RWPE2 (cell line): ENCODE measurements at regions not wholly inside any gene's neighbourhood (a gene's known extent, or its start where the extent isn't known, plus 50 kb on each side); places are given as distances from the start of the nearest gene placed in this dataset.

Experiments
- ATAC-seq: fragments of 200-7000 bp; cut with Tn5 transposase; 3 replicates; pipeline ENCODE4 v1.9.1; 2021; ENCODE audit warnings: low read depth
- DNase-seq: peaks from one replicate; pipeline ENCODE4 v3.0.0-alpha.2; 2020; ENCODE audit warnings: low spot score
- H3K27ac ChIP-seq: fragments of 450-650 bp; 2 replicates; pipeline ENCODE4 v1.5.1; 2017; ENCODE audit warnings: mild to moderate bottlenecking; ENCODE audit not compliant: poor library complexity, severe bottlenecking
- H3K27me3 ChIP-seq: fragments of 250-450 bp; sonication (Bioruptor Pico); 2 replicates; pipeline ENCODE4 v1.5.1; 2021; ENCODE audit warnings: mild to moderate bottlenecking, moderate library complexity; ENCODE audit not compliant: insufficient read depth, poor library complexity, severe bottlenecking
- H3K36me3 ChIP-seq: fragments of 250-450 bp; sonication (Bioruptor Pico); 2 replicates; pipeline ENCODE4 v1.5.1; 2020; ENCODE audit warnings: low read depth, mild to moderate bottlenecking, moderate library complexity
- H3K4me1 ChIP-seq: fragments of 250-450 bp; sonication (Bioruptor Pico); 2 replicates; pipeline ENCODE4 v1.5.1; 2021; ENCODE audit warnings: mild to moderate bottlenecking, moderate library complexity; ENCODE audit not compliant: insufficient read depth, poor library complexity, severe bottlenecking
- H3K4me3 ChIP-seq: fragments of 250-450 bp; sonication (Bioruptor Pico); 2 replicates; pipeline ENCODE4 v1.5.1; 2021; ENCODE audit warnings: mild to moderate bottlenecking, moderate library complexity; ENCODE audit not compliant: severe bottlenecking
- H3K9me3 ChIP-seq: fragments of 250-450 bp; sonication (Bioruptor Pico); 2 replicates; pipeline ENCODE4 v1.5.1; 2021; ENCODE audit warnings: mild to moderate bottlenecking, moderate library complexity; ENCODE audit not compliant: severe bottlenecking
- TF ChIP-seq, protein P1 (sequence below): fragments of 450-650 bp; IDR thresholded peaks from one replicate; pipeline ENCODE4 v1.5.1; 2017; ENCODE audit warnings: mild to moderate bottlenecking, moderate library complexity; ENCODE audit not compliant: poor library complexity, severe bottlenecking

DNA sequence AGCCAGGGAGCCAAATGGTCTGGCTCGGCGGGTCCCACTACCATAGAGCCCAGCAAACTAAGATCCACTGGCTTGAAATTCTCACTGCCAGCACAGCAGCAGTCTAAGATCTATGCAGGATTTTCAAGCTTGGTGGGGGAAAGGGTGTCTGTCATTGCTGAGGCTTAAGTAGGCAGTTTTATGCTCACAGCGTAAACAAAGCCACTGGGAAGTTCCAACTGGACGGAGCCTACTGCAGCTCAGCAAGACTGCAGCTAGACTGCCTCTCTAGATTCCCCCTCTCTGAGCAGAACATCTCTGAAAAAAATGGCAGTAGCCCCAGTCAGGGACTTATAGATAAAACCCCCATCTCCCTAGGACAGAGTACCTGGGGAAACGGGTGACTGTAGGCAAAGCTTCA is 277.6 kb upstream of the PHF14 start:
- ATAC-seq (no peak), DNase-seq (no peak)
- Histone ChIP-seq H3K4me3 (no peak overlapping the region), H3K27ac (no peak overlapping the region), H3K4me1 (no peaks in the 10 kb centered on the region), H3K36me3 (no peaks in the 10 kb centered on the region), H3K27me3 (no peaks in the 10 kb centered on the region), H3K9me3 (no peaks in the 10 kb centered on the region)
- TF ChIP-seq, protein P1, sequence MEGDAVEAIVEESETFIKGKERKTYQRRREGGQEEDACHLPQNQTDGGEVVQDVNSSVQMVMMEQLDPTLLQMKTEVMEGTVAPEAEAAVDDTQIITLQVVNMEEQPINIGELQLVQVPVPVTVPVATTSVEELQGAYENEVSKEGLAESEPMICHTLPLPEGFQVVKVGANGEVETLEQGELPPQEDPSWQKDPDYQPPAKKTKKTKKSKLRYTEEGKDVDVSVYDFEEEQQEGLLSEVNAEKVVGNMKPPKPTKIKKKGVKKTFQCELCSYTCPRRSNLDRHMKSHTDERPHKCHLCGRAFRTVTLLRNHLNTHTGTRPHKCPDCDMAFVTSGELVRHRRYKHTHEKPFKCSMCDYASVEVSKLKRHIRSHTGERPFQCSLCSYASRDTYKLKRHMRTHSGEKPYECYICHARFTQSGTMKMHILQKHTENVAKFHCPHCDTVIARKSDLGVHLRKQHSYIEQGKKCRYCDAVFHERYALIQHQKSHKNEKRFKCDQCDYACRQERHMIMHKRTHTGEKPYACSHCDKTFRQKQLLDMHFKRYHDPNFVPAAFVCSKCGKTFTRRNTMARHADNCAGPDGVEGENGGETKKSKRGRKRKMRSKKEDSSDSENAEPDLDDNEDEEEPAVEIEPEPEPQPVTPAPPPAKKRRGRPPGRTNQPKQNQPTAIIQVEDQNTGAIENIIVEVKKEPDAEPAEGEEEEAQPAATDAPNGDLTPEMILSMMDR: no peak

DNA sequence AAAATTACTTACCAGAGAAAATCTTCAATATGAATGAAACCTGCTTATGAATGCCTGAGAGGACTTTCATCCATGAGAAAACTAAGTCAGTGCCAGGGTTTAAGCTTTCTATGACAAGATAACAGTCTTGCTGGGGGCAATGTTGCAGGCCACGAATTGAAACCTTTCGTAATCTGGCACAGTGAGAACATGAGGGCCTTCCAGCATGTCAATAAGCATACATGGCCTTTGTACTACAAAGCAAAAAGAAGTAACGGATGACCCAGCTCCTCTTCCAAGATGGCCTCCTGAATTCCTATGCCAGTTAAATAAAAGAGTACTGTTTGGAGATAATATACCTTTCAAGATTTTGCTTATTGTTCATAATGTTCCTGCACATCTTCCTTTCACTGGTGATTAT is 270.6 kb upstream of the PHF14 start:
- TF ChIP-seq, protein P1: no peak
- ATAC-seq (no peak), DNase-seq (no peak)
- Histone ChIP-seq H3K27me3 (no peaks in the 10 kb centered on the region), H3K9me3 (no peaks in the 10 kb centered on the region), H3K36me3 (no peaks in the 10 kb centered on the region), H3K4me1 (no peaks in the 10 kb centered on the region), H3K4me3 (no peak overlapping the region), H3K27ac (no peak overlapping the region)

DNA sequence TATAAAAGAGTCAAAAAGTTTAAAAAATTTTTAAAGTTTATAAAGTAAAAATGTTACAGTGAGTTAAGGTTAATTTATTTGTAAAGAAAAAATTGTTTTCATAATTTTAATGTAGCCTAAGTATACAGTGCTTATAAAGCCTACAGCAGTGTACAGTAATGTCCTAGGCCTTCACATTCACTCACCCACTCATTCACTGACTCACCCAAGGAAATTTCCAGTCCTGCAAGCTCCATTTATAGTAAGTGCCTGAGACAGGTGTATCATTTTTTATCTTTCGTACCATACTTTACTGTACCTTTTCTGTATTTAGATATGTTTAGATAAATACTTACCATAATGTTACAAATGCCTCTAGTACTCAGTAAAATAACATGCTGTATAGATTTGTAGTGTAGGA is 269.7 kb upstream of the PHF14 start:
- no peaks in the 10 kb centered on the region for H3K36me3 ChIP-seq
- ATAC-seq (no peak), DNase-seq (no peak)
- H3K4me3 ChIP-seq: no peak overlapping the region
- no peaks in the 10 kb centered on the region for H3K4me1 ChIP-seq
- TF ChIP-seq, protein P1: no peak
- no peaks in the 10 kb centered on the region for H3K27me3 ChIP-seq
- H3K9me3 ChIP-seq: no peaks in the 10 kb centered on the region
- no peak overlapping the region for H3K27ac ChIP-seq

DNA sequence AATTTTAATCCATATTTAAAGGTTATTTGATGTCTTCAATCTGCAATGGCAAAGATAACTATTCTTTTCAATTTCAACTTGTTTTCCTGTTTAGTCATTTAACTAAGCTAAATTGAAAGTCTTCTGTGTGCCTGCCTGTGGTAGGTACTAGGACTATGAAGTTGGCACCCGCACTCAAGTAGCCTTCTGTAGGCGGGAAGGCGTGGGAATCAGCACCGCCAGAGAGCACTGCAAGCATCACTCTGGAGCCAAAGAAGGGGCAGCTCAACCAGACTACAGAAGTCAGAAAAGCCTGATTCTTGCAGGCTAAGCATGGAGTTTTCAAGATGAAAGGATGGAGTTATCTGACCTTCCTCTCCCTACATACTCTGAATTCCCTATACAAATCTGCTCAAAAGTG is 269.0 kb upstream of the PHF14 start:
- DNase-seq (no peak), ATAC-seq (no peak)
- Histone ChIP-seq H3K27me3 (no peaks in the 10 kb centered on the region), H3K27ac (no peak overlapping the region), H3K4me3 (no peak overlapping the region), H3K9me3 (no peaks in the 10 kb centered on the region), H3K36me3 (no peaks in the 10 kb centered on the region), H3K4me1 (no peaks in the 10 kb centered on the region)
- TF ChIP-seq, protein P1: no peak

DNA sequence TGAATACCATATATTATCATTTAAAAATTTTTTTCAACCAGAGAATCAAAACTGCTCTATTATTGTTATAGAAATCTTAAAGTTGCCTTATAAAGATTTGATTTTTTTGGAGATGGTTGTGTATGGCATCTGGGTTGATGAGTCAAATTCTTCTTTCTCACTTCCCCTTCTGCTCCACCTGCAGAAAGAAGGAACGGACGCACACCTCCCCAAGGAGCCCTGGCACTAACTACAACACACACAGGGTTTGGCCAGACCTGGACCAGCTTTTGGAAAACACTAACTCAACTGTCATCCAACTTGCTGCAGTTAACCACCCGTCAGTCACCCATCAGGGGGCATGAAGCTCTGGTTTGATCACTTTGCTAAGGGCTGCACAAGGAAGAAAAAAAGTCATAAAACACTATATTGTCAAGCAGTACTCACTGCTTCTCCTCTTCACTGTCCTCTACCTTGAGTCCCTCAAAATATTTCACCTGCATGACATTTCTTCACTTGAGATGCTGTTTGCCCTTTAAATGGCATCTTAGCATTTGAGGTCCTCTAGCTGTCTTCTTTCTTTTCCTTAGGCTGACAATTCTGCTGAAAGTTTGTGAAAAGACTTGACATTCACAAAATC is 266.7 kb upstream of the PHF14 start:
- TF ChIP-seq, protein P1: no peak
- Histone ChIP-seq H3K4me1 (no peaks in the 10 kb centered on the region), H3K27ac (no peak overlapping the region), H3K36me3 (no peaks in the 10 kb centered on the region), H3K4me3 (no peak overlapping the region), H3K27me3 (no peaks in the 10 kb centered on the region), H3K9me3 (no peaks in the 10 kb centered on the region)
- ATAC-seq: no peak
- no peak for DNase-seq
